Upper lobe of left lung (tissue), 6 donors: ENCODE measurements at regions not wholly inside any gene's neighbourhood (a gene's known extent, or its start where the extent isn't known, plus 50 kb on each side); places are given as distances from the start of the nearest gene placed in this dataset.

Experiments
- ATAC-seq, 2 donors: fragments of 200-7000 bp; cut with Tn5 transposase; one replicate each; pipeline ENCODE4 v1.9.1; 2022; ENCODE audit warnings: mild to moderate bottlenecking in 2 of 2, moderate library complexity in 2 of 2; ENCODE audit not compliant: low FRiP score in 2 of 2
- DNase-seq, 2 donors: peaks; one replicate each; pipeline ENCODE4 v3.0.0-alpha.2; 2019 to 2020
- H3K27ac ChIP-seq, 4 donors: fragments of 200-600 bp; sonication (generic); one replicate each; pipeline ENCODE4 v1.5.1; 2016 to 2019
- H3K27me3 ChIP-seq, 4 donors: fragments of 200-600 bp; sonication (generic); one replicate each; pipeline ENCODE4 v1.5.1; 2017 to 2019
- H3K36me3 ChIP-seq, 4 donors: fragments of 200-600 bp; sonication (generic); one replicate each; pipeline ENCODE4 v1.5.1; 2016 to 2019
- H3K4me1 ChIP-seq, 4 donors: fragments of 200-600 bp; sonication (generic); one replicate each; pipeline ENCODE4 v1.5.1; 2018 to 2019
- H3K4me3 ChIP-seq, 4 donors: fragments of 200-600 bp; sonication (generic); one replicate each; pipeline ENCODE4 v1.5.1; 2017 to 2019; ENCODE audit warnings: mild to moderate bottlenecking in 2 of 4, moderate library complexity in 1 of 4
- H3K9me3 ChIP-seq, 4 donors: fragments of 200-600 bp; sonication (generic); one replicate each; pipeline ENCODE4 v1.5.1; 2018 to 2019
- CTCF ChIP-seq, 6 experiments: fragments of 450-650 bp in 4 of 6; fragments of 200-600 bp in 2 of 6; sonication (generic) in 2 of 6; IDR thresholded peaks; one replicate each; pipeline ENCODE4 v1.5.1; 2016 to 2019; ENCODE audit warnings: antibody characterized with exemption in 6 of 6
- EP300 ChIP-seq, 4 donors: sonication (generic); formaldehyde crosslinking; IDR thresholded peaks; one replicate each; pipeline ENCODE4 v1.5.1; 2017; ENCODE audit warnings: antibody characterized with exemption in 4 of 4, control low read depth in 2 of 4
- POLR2A ChIP-seq, 4 donors: fragments of 450-650 bp; IDR thresholded peaks; one replicate each; pipeline ENCODE4 v1.5.1; 2016 to 2017; ENCODE audit warnings: antibody characterized with exemption in 4 of 4, mild to moderate bottlenecking in 2 of 4
- POLR2AphosphoS5 ChIP-seq, 2 donors: sonication (generic); formaldehyde crosslinking; IDR thresholded peaks; one replicate each; pipeline ENCODE4 v1.5.1; 2017; ENCODE audit warnings: antibody characterized with exemption in 2 of 2
- WGBS, 2 donors: methylation state at CpG; one replicate each; pipeline ENCODE4 v1.1.5; 2017 to 2018; 5-methylcytosine and 5-hydroxymethylcytosine counted together
- donor health status: DM: no; HTN: no; CAD: no; lungs with moderate emphysema.
- donor health status: DM: no; HTN: yes; CAD: no; lungs with severe emphysema.

DNA sequence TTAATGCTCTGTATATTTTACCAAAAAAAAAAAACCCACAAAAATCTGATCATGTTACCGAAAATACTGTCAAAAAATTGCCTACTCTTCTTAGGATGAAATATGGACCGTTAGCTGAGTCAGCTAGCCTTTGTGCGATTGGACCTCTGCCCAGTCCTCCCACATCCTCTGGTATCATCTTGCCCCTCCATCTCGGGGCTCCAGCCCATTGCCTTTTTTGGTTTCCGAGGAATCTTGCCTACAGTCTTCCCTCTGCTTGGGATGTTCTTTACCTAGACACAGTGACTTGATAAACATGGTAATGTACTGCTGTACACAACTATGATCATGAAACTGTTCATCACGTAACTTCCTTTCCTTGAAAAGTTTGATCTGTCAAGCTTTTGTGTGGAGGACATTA lies 371.4 kb downstream of the SV2B start:
- no peak for ATAC-seq
- Histone ChIP-seq H3K4me1 (peaks cover 0 to 4% (median 0%) of the 10 kb centered on the region in 4 donors), H3K36me3 (no peaks in the 10 kb centered on the region), H3K27ac (no peak overlapping the region), H3K27me3 (no peaks in the 10 kb centered on the region), H3K9me3 (no peaks in the 10 kb centered on the region), H3K4me3 (no peak overlapping the region)
- DNase-seq = no peak
- no peak for TF ChIP-seq POLR2AphosphoS5 (IDR thresholded peaks at IDR 0.05)
- no peak for TF ChIP-seq CTCF (IDR thresholded peaks at IDR 0.05)
- 30 to 46% methylated on average over 6 of the region's 6 CpGs for WGBS, 2 donors

DNA sequence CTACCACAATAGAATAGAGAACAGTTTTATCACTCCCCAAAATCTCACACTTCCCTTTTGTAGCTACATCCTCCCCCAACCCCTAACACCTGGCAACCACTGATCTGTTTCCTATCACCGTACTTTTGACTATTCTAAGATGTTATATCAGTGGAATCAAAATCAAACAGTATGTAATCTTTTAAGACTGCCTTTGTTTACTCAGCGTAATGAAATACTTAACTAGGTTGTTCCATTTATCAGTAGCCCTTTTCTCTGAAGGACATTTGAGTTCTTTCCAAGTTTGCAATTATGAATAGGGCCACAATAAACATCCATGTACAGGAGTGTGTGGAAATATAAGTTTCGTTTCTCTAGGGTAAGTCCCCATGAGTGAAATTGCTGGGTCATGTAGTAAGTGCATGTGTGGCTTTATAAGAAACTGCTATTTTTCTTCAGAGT lies 372.3 kb downstream of the SV2B start:
- H3K9me3 ChIP-seq = no peaks in the 10 kb centered on the region
- no peaks in the 10 kb centered on the region for H3K36me3 ChIP-seq
- no peak overlapping the region for H3K4me3 ChIP-seq
- no peak overlapping the region for H3K27ac ChIP-seq
- WGBS, 2 donors = 13 to 14% methylated on average over 3 of the region's 3 CpGs
- ATAC-seq (peak in 1 of 2 donors; percentile 14), DNase-seq (no peak)
- H3K27me3 ChIP-seq = no peaks in the 10 kb centered on the region
- peaks cover 0 to 4% (median 0%) of the 10 kb centered on the region in 4 donors for H3K4me1 ChIP-seq
- TF ChIP-seq CTCF (IDR thresholded peaks at IDR 0.05) (no peak), POLR2AphosphoS5 (IDR thresholded peaks at IDR 0.05) (no peak), POLR2A (IDR thresholded peaks at IDR 0.05) (no peak), EP300 (IDR thresholded peaks at IDR 0.05) (no peak)

GRCh38 chr15:91473894-91474545 lies 374.0 kb downstream of the SV2B start:
- Histone ChIP-seq H3K4me1 (peaks cover 0 to 4% (median 0%) of the 10 kb centered on the region in 4 donors), H3K27me3 (no peaks in the 10 kb centered on the region), H3K9me3 (no peaks in the 10 kb centered on the region), H3K4me3 (no peak overlapping the region), H3K36me3 (no peaks in the 10 kb centered on the region), H3K27ac (no peak overlapping the region)
- DNase-seq (no peak), ATAC-seq (no peak)
- TF ChIP-seq POLR2AphosphoS5 (IDR thresholded peaks at IDR 0.05) (no peak), EP300 (IDR thresholded peaks at IDR 0.05) (no peak), CTCF (IDR thresholded peaks at IDR 0.05) (no peak), POLR2A (IDR thresholded peaks at IDR 0.05) (no peak)
- WGBS, 2 donors = 33 to 43% methylated on average over 3 of the region's 3 CpGs

DNA sequence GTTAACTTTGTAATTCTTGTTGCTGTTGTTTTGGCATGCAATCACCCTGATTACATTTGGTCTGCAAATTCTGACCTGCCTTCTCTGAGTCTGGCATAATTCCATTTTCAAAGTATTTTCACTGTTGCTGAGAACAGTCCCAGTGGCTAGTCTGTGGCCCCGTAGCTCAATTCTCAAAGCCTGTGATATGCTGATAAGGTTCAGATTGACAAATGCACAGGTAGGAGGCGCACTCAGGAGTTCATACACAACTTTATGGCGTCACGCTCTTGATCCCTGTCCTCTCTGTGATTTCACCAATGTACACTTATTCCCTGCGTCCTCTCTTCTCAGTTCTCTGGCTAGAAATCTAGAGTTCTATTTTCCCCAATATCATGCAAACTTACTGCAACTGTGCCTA lies 376.6 kb upstream of the SLCO3A1 start:
- WGBS, 2 donors = 91 to 93% methylated on average over 5 of the region's 5 CpGs
- Histone ChIP-seq H3K27ac (no peak overlapping the region), H3K27me3 (no peaks in the 10 kb centered on the region), H3K36me3 (no peaks in the 10 kb centered on the region), H3K4me1 (peaks cover 0 to 4% (median 0%) of the 10 kb centered on the region in 4 donors), H3K9me3 (no peaks in the 10 kb centered on the region), H3K4me3 (no peak overlapping the region)
- no peak for DNase-seq
- ATAC-seq = no peak
- TF ChIP-seq EP300 (IDR thresholded peaks at IDR 0.05) (no peak), CTCF (IDR thresholded peaks at IDR 0.05) (no peak), POLR2AphosphoS5 (IDR thresholded peaks at IDR 0.05) (no peak), POLR2A (IDR thresholded peaks at IDR 0.05) (no peak)

GRCh38 chr15:91478717-91479191 lies 374.8 kb upstream of the SLCO3A1 start:
- Histone ChIP-seq H3K4me3 (no peak overlapping the region), H3K27me3 (no peaks in the 10 kb centered on the region), H3K9me3 (no peaks in the 10 kb centered on the region), H3K36me3 (no peaks in the 10 kb centered on the region), H3K4me1 (no peaks in the 10 kb centered on the region), H3K27ac (no peak overlapping the region)
- ATAC-seq (no peak), DNase-seq (no peak)
- WGBS, 2 donors = 41 to 50% methylated on average over 6 of the region's 6 CpGs
- no peak for TF ChIP-seq POLR2AphosphoS5 (IDR thresholded peaks at IDR 0.05)
- no peak for TF ChIP-seq CTCF (IDR thresholded peaks at IDR 0.05)
- TF ChIP-seq EP300 (IDR thresholded peaks at IDR 0.05) = no peak
- no peak for TF ChIP-seq POLR2A (IDR thresholded peaks at IDR 0.05)
